H1 (cell line): ENCODE measurements at regions not wholly inside any gene's neighbourhood (a gene's known extent, or its start where the extent isn't known, plus 50 kb on each side); places are given as distances from the start of the nearest gene placed in this dataset.
A peak's percentile ranks its signal among the peaks of the same experiment; 100 is the strongest.

Source experiments
- CTCF ChIA-PET: fragments of 300-600 bp; sonication (Branson Sonifier 250); formaldehyde crosslinking; loops from one replicate; lab custom pipeline; 2021; ENCODE audit not compliant: partially characterized antibody; lab: Charles Lee
- POLR2A ChIA-PET: fragments of 300-600 bp; sonication (Branson Sonifier 250); formaldehyde crosslinking; loops from one replicate; lab custom pipeline; 2021; ENCODE audit warnings: inconsistent platforms; ENCODE audit not compliant: partially characterized antibody; lab: Charles Lee
- DNase-seq, 2 experiments: peaks; one replicate each; pipeline versions ENCODE4 v3.0.0 to v3.0.0-alpha.2; 2010 to 2022; ENCODE audit warnings: low spot score in 2 of 2, low read depth in 1 of 2, mixed read lengths in 1 of 2
- FAIRE-seq: peaks from 2 replicates; lab custom pipeline; 2011; peaks lifted over from hg19 to GRCh38; lab: Jason Lieb, UNC
- H2AFZ ChIP-seq: 2 replicates; pipeline ENCODE4 v1.8.1; 2012; ENCODE audit warnings: low read length, inconsistent platforms
- H2AK5ac ChIP-seq: 2 replicates; pipeline ENCODE4 v1.6.1; 2013; ENCODE audit warnings: low read depth, low read length
- H2BK120ac ChIP-seq: replicated peaks from 2 replicates; pipeline ENCODE3; 2013; ENCODE audit warnings: low read depth, low read length, inconsistent platforms
- H2BK12ac ChIP-seq: 2 replicates; pipeline ENCODE4 v1.6.1; 2013; ENCODE audit warnings: low read depth, low read length
- H2BK15ac ChIP-seq: 2 replicates; pipeline ENCODE4 v1.6.1; 2013; ENCODE audit warnings: low read length
- H2BK20ac ChIP-seq: 2 replicates; pipeline ENCODE4 v1.6.1; 2013; ENCODE audit warnings: low read length
- H2BK5ac ChIP-seq: 2 replicates; pipeline ENCODE4 v1.6.1; 2013; ENCODE audit warnings: low read depth, low read length
- H3K14ac ChIP-seq: 2 replicates; pipeline ENCODE4 v1.6.1; 2013; ENCODE audit warnings: inconsistent platforms; ENCODE audit not compliant: insufficient read length
- H3K18ac ChIP-seq: 2 replicates; pipeline ENCODE4 v1.6.1; 2013; ENCODE audit warnings: low read length; ENCODE audit errors: extremely low read depth
- H3K23ac ChIP-seq: 2 replicates; pipeline ENCODE4 v1.6.1; 2013; ENCODE audit warnings: inconsistent platforms; ENCODE audit not compliant: insufficient read length
- H3K23me2 ChIP-seq: 2 replicates; pipeline ENCODE4 v1.6.1; 2013; ENCODE audit warnings: low read depth, low read length
- H3K27ac ChIP-seq: 2 replicates; pipeline ENCODE4 v1.6.1; 2011; ENCODE audit warnings: low read depth, low read length, inconsistent platforms
- H3K27me3 ChIP-seq, 4 experiments: replicated peaks in 1 of 4; 1 replicate in 1 of 4; 2 replicates in 3 of 4; pipeline versions ENCODE4 v1.6.1 to v1.8.1; 2011 to 2013; ENCODE audit warnings: low read length in 3 of 4, mild to moderate bottlenecking in 3 of 4, inconsistent platforms in 2 of 4, mixed read lengths in 2 of 4, moderate library complexity in 1 of 4; ENCODE audit not compliant: control insufficient read depth in 3 of 4, insufficient read depth in 3 of 4; ENCODE audit errors: extremely low read depth in 1 of 4
- H3K36me3 ChIP-seq, 4 experiments: 2 replicates each; pipeline versions ENCODE4 v1.6.1 to v1.8.1; 2011 to 2013; ENCODE audit warnings: mild to moderate bottlenecking in 4 of 4, low read length in 3 of 4, moderate library complexity in 2 of 4, control low read depth in 1 of 4, inconsistent platforms in 1 of 4; ENCODE audit not compliant: insufficient read depth in 4 of 4, control insufficient read depth in 2 of 4
- H3K4ac ChIP-seq: replicated peaks from 2 replicates; pipeline ENCODE3; 2013; ENCODE audit warnings: low read length, low read depth, mixed read lengths, inconsistent platforms; ENCODE audit not compliant: insufficient read length
- H3K4me1 ChIP-seq, 4 experiments: replicated peaks in 1 of 4; 1 replicate in 1 of 4; 2 replicates in 3 of 4; pipeline versions ENCODE4 v1.6.1 to v1.8.1; 2011 to 2013; ENCODE audit warnings: low read length in 3 of 4, inconsistent platforms in 2 of 4, mixed read lengths in 1 of 4; ENCODE audit not compliant: insufficient read depth in 4 of 4, control insufficient read depth in 3 of 4
- H3K4me2 ChIP-seq, 2 experiments: 2 replicates each; pipeline versions ENCODE4 v1.6.1 to v1.8.1; 2011 to 2013; ENCODE audit warnings: low read depth in 2 of 2, low read length in 2 of 2, control low read depth in 1 of 2, inconsistent platforms in 1 of 2, mild to moderate bottlenecking in 1 of 2; ENCODE audit not compliant: insufficient read depth in 1 of 2
- H3K4me3 ChIP-seq, 4 experiments: fragments of 200-600, 300-600 bp in 1 of 4; sonication (generic), shearing (Covaris generic), sonication (Bioruptor Twin) in 1 of 4; 2 replicates each; pipeline versions ENCODE4 v1.5.1 to v1.8.1; 2011 to 2016; ENCODE audit warnings: low read length in 4 of 4, low read depth in 3 of 4, control low read depth in 2 of 4, inconsistent platforms in 2 of 4, mild to moderate bottlenecking in 2 of 4, mixed read lengths in 1 of 4, moderate library complexity in 1 of 4; ENCODE audit not compliant: insufficient read depth in 2 of 4; ENCODE audit errors: extremely low read depth in 1 of 4
- H3K56ac ChIP-seq: replicated peaks from 2 replicates; pipeline ENCODE3; 2013; ENCODE audit warnings: low read depth, mild to moderate bottlenecking, mixed read lengths, low read length, inconsistent platforms; ENCODE audit not compliant: insufficient read length
- H3K79me1 ChIP-seq: 2 replicates; pipeline ENCODE4 v1.6.1; 2013; ENCODE audit warnings: low read depth, low read length, control low read depth
- H3K79me2 ChIP-seq, 2 experiments: 2 replicates each; pipeline versions ENCODE4 v1.6.1 to v1.8.1; 2012 to 2013; ENCODE audit warnings: low read length in 2 of 2, mild to moderate bottlenecking in 2 of 2, inconsistent platforms in 1 of 2; ENCODE audit not compliant: insufficient read depth in 2 of 2, control insufficient read depth in 1 of 2
- H3K9ac ChIP-seq, 4 experiments: replicated peaks in 1 of 4; 1 replicate in 1 of 4; 2 replicates in 3 of 4; pipeline versions ENCODE4 v1.6.1 to v1.8.1; 2011 to 2013; ENCODE audit warnings: low read depth in 3 of 4, low read length in 3 of 4, control low read depth in 2 of 4, mild to moderate bottlenecking in 2 of 4, moderate library complexity in 2 of 4, inconsistent platforms in 1 of 4; ENCODE audit errors: extremely low read depth in 1 of 4
- H3K9me3 ChIP-seq, 2 experiments: 2 replicates each; pipeline versions ENCODE4 v1.6.1 to v1.8.1; 2012 to 2013; ENCODE audit warnings: mild to moderate bottlenecking in 2 of 2, moderate library complexity in 2 of 2, control low read depth in 1 of 2, inconsistent platforms in 1 of 2, low read depth in 1 of 2, low read length in 1 of 2, mixed read lengths in 1 of 2; ENCODE audit not compliant: insufficient read depth in 2 of 2
- H4K20me1 ChIP-seq, 2 experiments: replicated peaks in 1 of 2; 2 replicates each; pipeline versions ENCODE3 to v1.8.1; 2011 to 2013; ENCODE audit warnings: inconsistent platforms in 2 of 2, low read length in 2 of 2, mild to moderate bottlenecking in 1 of 2; ENCODE audit not compliant: insufficient read depth in 2 of 2, control insufficient read depth in 1 of 2
- H4K5ac ChIP-seq: 2 replicates; pipeline ENCODE4 v1.6.1; 2013; ENCODE audit warnings: low read length, low read depth, mixed read lengths, inconsistent platforms; ENCODE audit not compliant: insufficient read length
- H4K8ac ChIP-seq: 2 replicates; pipeline ENCODE4 v1.8.0; 2013; ENCODE audit warnings: mild to moderate bottlenecking, moderate library complexity, low read length, inconsistent platforms; ENCODE audit not compliant: insufficient read depth; ENCODE audit errors: extremely low read depth
- H4K91ac ChIP-seq: replicated peaks from 2 replicates; pipeline ENCODE3; 2013; ENCODE audit warnings: low read length, mixed read lengths, inconsistent platforms; ENCODE audit not compliant: insufficient read length
- CHD2 ChIP-seq: IDR thresholded peaks from 2 replicates; pipeline ENCODE4 v1.6.1; 2012; ENCODE audit warnings: low read length, improper control_type of control experiment
- JUND ChIP-seq: IDR thresholded peaks from 2 replicates; pipeline ENCODE4 v1.6.1; 2011; ENCODE audit warnings: mild to moderate bottlenecking, improper control_type of control experiment, low read length
- KDM5A ChIP-seq: fragments of 200-600 bp; IDR thresholded peaks from 2 replicates; pipeline ENCODE4 v1.7.1; 2012; ENCODE audit warnings: mild to moderate bottlenecking, low read length, inconsistent platforms, mixed read lengths
- RAD21 ChIP-seq, 2 experiments: IDR thresholded peaks in 1 of 2; conservative IDR thresholded peaks in 1 of 2; 2 replicates each; pipeline ENCODE4 v1.6.1; 2011; ENCODE audit warnings: low read depth in 2 of 2, low read length in 2 of 2, improper control_type of control experiment in 1 of 2, inconsistent platforms in 1 of 2, mild to moderate bottlenecking in 1 of 2, moderate library complexity in 1 of 2
- RXRA ChIP-seq: IDR thresholded peaks from 2 replicates; pipeline ENCODE4 v1.6.1; 2011; ENCODE audit warnings: low read depth, mild to moderate bottlenecking, low read length, moderate library complexity; ENCODE audit not compliant: insufficient read depth
- SIN3A ChIP-seq, 2 experiments: IDR thresholded peaks in 1 of 2; conservative IDR thresholded peaks in 1 of 2; 2 replicates each; pipeline ENCODE4 v1.6.1; 2011 to 2012; ENCODE audit warnings: low read length in 2 of 2, improper control_type of control experiment in 1 of 2, low read depth in 1 of 2, mild to moderate bottlenecking in 1 of 2
- SIRT6 ChIP-seq: IDR thresholded peaks from one replicate; pipeline ENCODE4 v1.7.1; 2012; ENCODE audit warnings: low read length, inconsistent platforms
- SIX5 ChIP-seq: IDR thresholded peaks from 2 replicates; pipeline ENCODE4 v1.6.1; 2011; ENCODE audit warnings: mild to moderate bottlenecking, low read depth, low read length
- TAF1 ChIP-seq: IDR thresholded peaks from 2 replicates; pipeline ENCODE4 v1.6.1; 2011; ENCODE audit warnings: mild to moderate bottlenecking, low read depth, low read length
- TBP ChIP-seq: IDR thresholded peaks from 2 replicates; pipeline ENCODE4 v1.6.1; 2011; ENCODE audit warnings: low read depth, low read length, improper control_type of control experiment
- YY1 ChIP-seq: IDR thresholded peaks from 2 replicates; pipeline ENCODE4 v1.6.1; 2011; ENCODE audit warnings: low read depth, mild to moderate bottlenecking, low read length
- WGBS, 2 experiments: shearing (Covaris generic) in 1 of 2; methylation state at CpG; one replicate each; pipeline versions ENCODE4 v1.1.6 to v1.1.7; 2013 to 2015; ENCODE audit warnings: low lambda C conversion rate in 2 of 2, mixed read lengths in 2 of 2, inconsistent platforms in 1 of 2, low coverage in 1 of 2, missing lambda C conversion rate in 1 of 2; ENCODE audit not compliant: insufficient replicate concordance in 2 of 2, insufficient coverage in 1 of 2, insufficient read length in 1 of 2; ENCODE audit errors: extremely low coverage in 1 of 2, missing lambda C conversion rate in 1 of 2; 5-methylcytosine and 5-hydroxymethylcytosine counted together
- TF ChIP-seq, protein P1 (sequence below), 3 experiments: IDR thresholded peaks; 1 replicate in 2 of 3; 2 replicates in 1 of 3; pipeline versions ENCODE4 v1.5.1 to v1.6.1; 2011; ENCODE audit warnings: low read length in 3 of 3, mild to moderate bottlenecking in 3 of 3, inconsistent platforms in 2 of 3, low read depth in 1 of 3, moderate library complexity in 1 of 3; ENCODE audit not compliant: insufficient read depth in 1 of 3; ENCODE audit errors: control extremely low read depth in 1 of 3

DNA sequence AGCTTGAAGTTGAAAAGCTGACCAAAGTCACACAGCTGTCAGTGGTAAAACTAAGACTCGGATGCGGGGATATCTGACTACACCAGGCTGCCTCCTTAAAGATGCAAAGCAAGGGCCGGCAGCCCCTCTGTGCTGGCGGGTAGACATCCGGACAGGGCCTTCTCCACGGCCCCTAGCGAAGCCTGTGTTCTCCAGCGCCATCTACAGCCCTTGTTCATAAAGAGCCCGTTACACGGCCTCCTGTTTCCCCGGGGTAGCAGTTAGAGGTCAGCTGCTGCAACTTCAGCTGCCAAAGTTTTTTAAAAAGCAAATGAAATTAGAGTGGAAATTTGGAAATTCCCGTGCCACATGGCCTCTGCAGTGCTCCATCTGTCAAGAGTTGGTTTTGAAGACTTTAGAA, 383.0 kb downstream of the TBL1XR1 start:
- Histone ChIP-seq H2BK5ac (no peak overlapping the region), H3K4ac (no peak overlapping the region), H4K91ac (no peak overlapping the region), H3K9me3 (no peaks in the 10 kb centered on the region), H3K23me2 (no peaks in the 10 kb centered on the region), H3K23ac (no peak overlapping the region), H2BK12ac (no peak overlapping the region), H3K14ac (no peak overlapping the region), H3K27ac (no peak overlapping the region), H3K4me1 (no peaks in the 10 kb centered on the region), H3K4me3 (no peak overlapping the region), H2BK15ac (no peak overlapping the region), H3K36me3 (no peaks in the 10 kb centered on the region), H4K8ac (no peak overlapping the region), H2AFZ (no peak overlapping the region), H3K79me2 (no peaks in the 10 kb centered on the region), H2BK20ac (no peak overlapping the region), H3K18ac (no peak overlapping the region), H3K79me1 (no peaks in the 10 kb centered on the region), H3K4me2 (no peak overlapping the region), H4K5ac (no peak overlapping the region), H4K20me1 (no peaks in the 10 kb centered on the region), H3K56ac (no peak overlapping the region), H3K9ac (no peak overlapping the region), H2BK120ac (no peak overlapping the region), H2AK5ac (no peak overlapping the region), H3K27me3 (no peaks in the 10 kb centered on the region)
- CTCF ChIA-PET, result interaction anchor here (0.6 to 4.2 kb wide), 23 partner anchors 10 to 944 kb away, joined by 3 to 15 read pairs (median 3); no protein-coding TSS in a partner anchor
- DNase-seq (peak; percentile 76 to 83), FAIRE-seq (peak; percentile 89)
- POLR2A ChIA-PET, result interaction anchor here (1.8 kb wide), 1 partner anchor 15 kb away, joined by 3 read pairs; no protein-coding TSS in a partner anchor
- TF ChIP-seq JUND (peak; percentile 49; the same call in 1 of the 2 replicates), YY1 (0 out of 2 replicates have a peak, but pooled peaks have one; percentile 26), TAF1 (no peak), TBP (peak; percentile 49; the same call in 1 of the 2 replicates), SIRT6 (no peak), KDM5A (no peak), SIN3A (conservative IDR thresholded peaks at IDR 0.05 in 1 of 2, IDR thresholded peaks at IDR 0.05 in 1 of 2; ENCODE audit: low read depth in 1 of 2, low read length in 2 of 2) (no peak), RXRA (no peak), SIX5 (no peak), CHD2 (0 out of 2 replicates have a peak, but pooled peaks have one; percentile 32), RAD21 (IDR thresholded peaks at IDR 0.05 in 1 of 2, conservative IDR thresholded peaks at IDR 0.05 in 1 of 2; ENCODE audit: low read depth in 2 of 2, low read length in 2 of 2) (peak; percentile 72 to 87)
- TF ChIP-seq, protein P1, sequence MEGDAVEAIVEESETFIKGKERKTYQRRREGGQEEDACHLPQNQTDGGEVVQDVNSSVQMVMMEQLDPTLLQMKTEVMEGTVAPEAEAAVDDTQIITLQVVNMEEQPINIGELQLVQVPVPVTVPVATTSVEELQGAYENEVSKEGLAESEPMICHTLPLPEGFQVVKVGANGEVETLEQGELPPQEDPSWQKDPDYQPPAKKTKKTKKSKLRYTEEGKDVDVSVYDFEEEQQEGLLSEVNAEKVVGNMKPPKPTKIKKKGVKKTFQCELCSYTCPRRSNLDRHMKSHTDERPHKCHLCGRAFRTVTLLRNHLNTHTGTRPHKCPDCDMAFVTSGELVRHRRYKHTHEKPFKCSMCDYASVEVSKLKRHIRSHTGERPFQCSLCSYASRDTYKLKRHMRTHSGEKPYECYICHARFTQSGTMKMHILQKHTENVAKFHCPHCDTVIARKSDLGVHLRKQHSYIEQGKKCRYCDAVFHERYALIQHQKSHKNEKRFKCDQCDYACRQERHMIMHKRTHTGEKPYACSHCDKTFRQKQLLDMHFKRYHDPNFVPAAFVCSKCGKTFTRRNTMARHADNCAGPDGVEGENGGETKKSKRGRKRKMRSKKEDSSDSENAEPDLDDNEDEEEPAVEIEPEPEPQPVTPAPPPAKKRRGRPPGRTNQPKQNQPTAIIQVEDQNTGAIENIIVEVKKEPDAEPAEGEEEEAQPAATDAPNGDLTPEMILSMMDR (IDR thresholded peaks at IDR 0.05; ENCODE audit: control extremely low read depth in 1 of 3, insufficient read depth in 1 of 3, low read depth in 1 of 3, low read length in 3 of 3), result peak; percentile 71 to 84 (median 80)
- 8% methylated on average over 12 of the region's 12 CpGs; no CpG with 5 or more reads in 1 of the 2 experiments for WGBS, 2 experiments
